NCI-H510A treated with DMSO at 0.1 percent for 48 hours (cell line): ENCODE measurements at regions not wholly inside any gene's neighbourhood (a gene's known extent, or its start where the extent isn't known, plus 50 kb on each side); places are given as distances from the start of the nearest gene placed in this dataset.
A peak's percentile ranks its signal among the peaks of the same experiment; 100 is the strongest.
"Not testable (repeated sequence)": the region's sequence is repeated elsewhere in the genome, so short reads cannot be mapped to it uniquely, and the experiment has no call there.

Experiments
- DNase-seq: peaks from one replicate; lab custom pipeline; 2025; lab: John Stamatoyannopoulos, UW

DNA sequence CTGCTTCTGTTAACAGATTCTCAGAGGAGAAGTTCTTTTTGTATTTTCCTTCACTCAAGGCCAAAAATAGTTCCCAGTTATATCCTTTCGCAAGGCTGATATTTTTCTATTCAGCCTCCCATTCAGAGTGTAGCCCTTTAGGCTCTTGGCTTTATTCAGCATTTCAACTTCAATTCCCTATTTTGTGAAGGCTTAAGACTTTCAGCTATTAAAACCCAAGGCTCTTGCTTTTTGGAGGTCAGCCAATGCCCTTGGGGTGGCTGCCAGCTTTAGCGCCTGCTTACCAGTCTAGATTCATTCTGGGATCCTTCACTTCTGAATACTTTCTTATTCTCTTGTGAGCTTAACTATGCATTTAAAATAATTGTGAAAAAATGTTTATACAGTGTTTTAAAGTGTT lies 57.3 kb upstream of the ADGRA3 start:
- DNase-seq: no peak

DNA sequence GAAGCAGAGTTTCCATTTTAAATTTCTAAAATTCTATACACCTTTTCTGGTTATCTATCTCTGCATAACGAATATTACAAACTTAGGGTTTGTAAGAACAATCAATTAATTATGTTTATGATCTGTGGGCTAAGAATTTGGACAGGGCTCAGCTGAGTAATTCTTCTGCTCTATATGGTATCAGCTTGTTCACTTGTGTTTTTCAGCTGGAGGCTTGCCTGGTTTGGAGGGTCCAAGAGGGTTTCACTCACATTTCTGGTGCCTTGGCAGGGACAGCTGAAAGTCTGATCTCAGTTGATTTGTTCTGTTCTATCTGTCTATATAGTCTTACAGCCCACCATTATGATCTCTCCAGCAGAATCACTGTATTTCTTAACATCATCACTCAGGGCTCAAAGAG lies 57.8 kb upstream of the ADGRA3 start:
- no peak for DNase-seq

- no peak for DNase-seq
Measured at GRCh38 chr4:22574424-22574823, 58.6 kb upstream of the ADGRA3 start.

GRCh38 chr4:22574880-22575279 lies 59.0 kb upstream of the ADGRA3 start:
- DNase-seq: no peak

DNA sequence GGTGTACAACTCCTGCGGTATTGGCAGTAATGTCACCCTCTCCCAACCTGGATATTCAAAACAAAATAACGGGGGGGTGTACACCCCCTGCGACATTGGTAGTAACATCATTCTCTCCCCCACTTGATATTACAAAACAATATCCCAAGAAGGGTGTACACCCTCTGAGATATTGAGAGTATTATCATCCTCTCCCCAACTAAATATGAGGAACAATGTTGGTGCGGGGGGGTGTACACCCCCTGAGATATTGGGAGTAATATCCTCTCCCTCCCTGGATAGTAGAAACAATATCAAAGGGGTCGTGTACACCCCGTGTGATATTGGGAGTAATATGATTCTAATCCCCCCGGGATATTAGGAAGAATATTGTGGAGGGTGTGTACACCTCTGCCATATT lies 71.4 kb upstream of the ADGRA3 start:
- no peak for DNase-seq

- no peak for DNase-seq
Measured at GRCh38 chr4:22593933-22594332, 78.1 kb upstream of the ADGRA3 start.

DNA sequence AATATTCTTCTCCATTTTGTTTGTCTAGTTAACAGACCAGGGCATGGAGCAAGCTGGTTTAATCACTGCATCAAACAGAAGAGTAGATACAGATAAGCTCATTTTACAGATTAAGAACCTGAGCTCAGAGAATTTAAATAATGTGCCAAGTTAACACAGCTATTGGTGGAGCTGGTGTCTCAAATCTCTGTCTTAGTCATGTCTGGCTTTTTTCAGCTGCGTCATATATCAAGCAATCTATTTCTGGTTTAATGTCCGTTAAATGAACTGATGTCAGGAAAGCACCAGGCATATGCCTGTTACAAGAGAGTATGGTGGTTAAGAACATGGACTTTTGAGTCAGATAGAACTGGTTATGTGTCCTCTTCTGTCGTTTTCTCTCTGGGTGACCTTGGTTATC lies 79.8 kb upstream of the ADGRA3 start:
- DNase-seq: no peak

DNA sequence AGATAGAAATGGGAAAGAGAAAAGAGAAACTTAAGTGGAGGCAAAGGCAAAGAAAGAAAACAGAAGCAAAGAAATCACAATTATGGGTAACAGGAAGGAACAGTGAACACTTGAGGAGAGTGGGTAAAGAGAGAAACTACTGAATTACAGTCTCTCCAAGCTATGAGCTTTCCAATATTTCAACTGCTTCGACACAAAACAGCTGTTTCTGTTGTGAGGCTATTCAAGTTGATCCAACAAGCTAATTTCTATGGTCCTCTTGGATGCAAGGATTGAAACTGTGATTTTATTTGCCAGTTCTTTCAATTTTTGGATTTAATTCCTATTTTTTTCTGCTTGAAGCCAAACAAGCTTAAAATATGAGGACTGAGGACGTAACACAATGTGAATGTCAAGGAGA lies 80.5 kb upstream of the ADGRA3 start:
- DNase-seq: no peak

DNA sequence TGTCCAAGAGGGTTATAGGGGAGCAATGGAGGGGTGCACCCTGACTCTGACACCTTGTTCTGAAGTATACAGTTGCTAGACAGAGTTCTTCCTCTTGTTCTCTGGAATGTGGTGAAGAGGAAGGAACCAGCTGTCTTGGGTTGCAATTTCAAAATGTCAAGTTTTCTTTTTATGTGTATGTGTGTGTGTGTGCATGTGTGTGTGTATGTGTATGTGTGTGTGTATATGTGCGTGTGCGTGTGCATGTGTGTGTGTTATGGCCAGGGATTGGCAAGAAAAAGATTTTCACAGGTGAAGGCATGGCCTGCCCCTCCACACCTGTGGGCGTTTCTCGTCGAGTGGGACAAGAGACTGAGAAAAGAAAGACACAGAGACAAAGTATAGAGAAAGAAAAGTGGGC lies 81.6 kb upstream of the ADGRA3 start:
- no peak for DNase-seq

DNA sequence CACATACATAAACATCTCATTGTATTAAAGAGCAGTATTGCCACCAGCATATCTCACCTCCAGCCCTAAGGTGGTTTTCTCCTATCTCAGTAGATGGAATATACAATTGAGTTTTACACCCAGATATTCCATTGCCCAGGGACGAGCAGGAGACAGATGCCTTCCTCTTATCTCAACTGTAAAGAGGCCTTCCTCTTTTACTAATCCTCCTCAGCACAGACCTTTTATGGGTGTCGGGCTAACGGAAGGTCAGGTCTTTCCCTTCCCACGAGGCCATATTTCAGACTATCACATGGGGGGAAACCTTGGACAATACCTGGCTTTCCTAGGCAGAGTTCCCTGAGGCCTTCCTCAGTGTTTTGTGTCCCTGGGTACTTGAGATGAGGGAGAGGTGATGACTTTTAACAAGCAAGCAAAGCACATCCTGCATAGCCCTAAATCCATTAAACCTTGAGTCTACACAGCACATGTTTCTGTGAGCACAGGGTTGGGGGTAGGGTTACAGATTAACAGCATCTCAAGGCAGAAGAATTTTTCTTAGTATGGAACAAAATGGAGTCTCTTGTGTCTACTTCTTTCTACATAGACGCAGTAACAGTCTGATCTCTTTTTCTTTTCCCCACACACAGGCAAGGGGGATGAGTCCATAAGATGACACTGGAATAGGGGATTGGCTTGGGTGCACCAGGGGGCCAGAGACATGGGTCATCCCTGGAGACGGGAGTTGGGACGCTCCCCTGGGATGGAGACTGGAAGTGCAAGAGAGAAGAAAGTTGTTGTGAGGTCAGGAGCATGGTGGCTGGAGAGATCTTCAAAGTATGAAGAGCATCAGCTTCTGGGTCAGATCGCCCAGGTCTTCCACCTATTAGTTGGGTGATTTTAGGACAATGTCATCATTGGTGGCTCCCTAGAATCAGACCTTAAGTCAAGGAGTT lies 82.5 kb upstream of the ADGRA3 start:
- not testable (repeated sequence) for DNase-seq

- DNase-seq: not testable (repeated sequence)
Measured at GRCh38 chr4:22599228-22599928, 83.5 kb upstream of the ADGRA3 start.

DNA sequence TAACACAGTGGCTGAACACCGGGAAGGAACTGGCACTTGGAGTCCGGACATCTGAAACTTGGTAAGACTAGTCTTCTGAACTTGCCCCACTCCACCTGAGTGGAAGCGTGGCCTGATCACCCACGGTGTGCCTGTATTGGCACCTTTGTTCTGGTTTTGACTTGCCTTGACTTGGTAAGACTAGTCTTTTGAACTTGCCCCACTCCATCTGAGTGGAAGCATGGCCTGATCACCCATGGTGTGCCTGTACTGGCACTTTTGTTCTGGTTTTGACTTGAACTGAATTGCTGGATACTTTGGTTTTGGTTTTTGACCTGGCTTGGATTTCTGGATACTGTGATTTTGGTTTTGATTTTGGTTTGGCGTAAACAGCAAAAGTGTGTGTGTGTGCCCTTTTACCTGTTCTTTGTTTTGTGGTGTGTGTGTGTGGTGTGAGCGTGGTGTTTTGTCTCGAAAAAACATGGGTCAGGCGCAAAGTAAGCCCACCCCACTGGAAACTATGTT lies 84.1 kb upstream of the ADGRA3 start:
- DNase-seq: not testable (repeated sequence)

- DNase-seq: not testable (repeated sequence)
Measured at GRCh38 chr4:22601638-22602037, 85.8 kb upstream of the ADGRA3 start.

DNA sequence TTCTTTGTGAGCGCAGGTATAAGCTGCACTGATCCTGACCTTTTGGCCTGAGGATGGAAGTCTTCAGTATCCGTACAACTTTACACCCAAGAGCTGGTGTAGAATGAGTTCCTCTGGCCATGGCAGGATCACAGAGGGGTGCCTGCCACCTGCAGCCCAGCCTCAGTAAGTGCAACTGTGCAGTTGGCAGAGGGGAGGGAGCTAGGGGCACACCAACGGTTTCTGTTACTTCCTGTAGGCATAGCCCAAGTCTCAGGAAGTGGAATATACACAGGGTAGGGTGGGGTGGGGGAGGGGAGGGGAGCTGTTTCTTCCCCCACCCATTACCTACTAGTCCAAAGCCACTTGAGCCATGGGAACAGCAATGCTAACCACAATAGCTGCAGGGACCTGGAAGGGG lies 85.4 kb upstream of the GBA3 start:
- peak; percentile 28 for DNase-seq

DNA sequence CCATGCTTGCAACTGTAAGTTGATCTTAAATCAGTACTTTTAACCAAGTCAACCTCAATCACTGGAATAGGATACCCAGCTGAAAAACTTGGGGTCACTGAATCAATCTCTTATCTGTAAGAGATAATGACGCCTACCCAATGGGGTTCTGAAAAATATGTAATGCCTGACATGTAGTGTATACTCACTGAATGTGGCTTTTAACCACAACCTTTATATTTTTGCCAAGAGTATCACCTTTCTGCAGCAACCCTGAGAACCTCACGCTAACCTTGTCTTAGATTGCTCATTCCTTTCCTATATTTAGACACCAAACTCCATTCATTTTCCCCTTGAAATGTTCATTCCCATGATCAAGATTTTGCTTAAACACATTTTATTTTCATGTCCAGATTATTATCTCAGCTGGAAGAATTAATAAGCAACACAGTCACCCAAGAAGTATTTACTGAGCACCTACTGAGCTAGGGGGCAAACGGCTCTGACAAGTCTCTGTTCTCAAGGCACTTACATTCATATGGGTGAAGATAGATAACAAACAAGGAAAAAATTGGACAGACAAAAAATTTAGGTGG lies 82.7 kb upstream of the GBA3 start:
- not testable (repeated sequence) for DNase-seq

GRCh38 chr4:22614114-22614513 lies 78.6 kb upstream of the GBA3 start:
- DNase-seq: no peak

DNA sequence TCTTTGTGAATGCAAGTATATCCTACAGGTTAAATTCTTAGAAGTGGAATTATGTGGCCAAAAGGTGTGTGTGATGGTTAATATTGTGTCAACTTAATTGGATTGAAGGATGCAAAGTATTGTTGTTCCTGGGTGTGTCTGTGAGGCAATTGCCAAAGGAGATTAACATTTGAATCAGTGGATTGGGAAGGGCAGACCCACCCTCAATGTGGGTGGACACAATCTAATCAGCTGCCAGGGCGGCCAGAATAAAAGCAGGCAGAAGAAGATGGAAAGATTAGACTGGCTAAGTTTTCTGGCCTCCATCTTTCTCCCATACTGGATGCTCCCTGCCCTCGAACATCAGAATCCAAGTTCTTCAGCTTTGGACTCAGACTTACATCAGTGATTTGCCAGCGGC lies 76.2 kb upstream of the GBA3 start:
- DNase-seq: no peak

GRCh38 chr4:22620144-22620543 lies 72.6 kb upstream of the GBA3 start:
- DNase-seq: not testable (repeated sequence)

GRCh38 chr4:22621970-22622369 lies 70.8 kb upstream of the GBA3 start:
- DNase-seq: not testable (repeated sequence)

- not testable (repeated sequence) for DNase-seq
Measured at GRCh38 chr4:22624002-22624401, 68.7 kb upstream of the GBA3 start.

DNA sequence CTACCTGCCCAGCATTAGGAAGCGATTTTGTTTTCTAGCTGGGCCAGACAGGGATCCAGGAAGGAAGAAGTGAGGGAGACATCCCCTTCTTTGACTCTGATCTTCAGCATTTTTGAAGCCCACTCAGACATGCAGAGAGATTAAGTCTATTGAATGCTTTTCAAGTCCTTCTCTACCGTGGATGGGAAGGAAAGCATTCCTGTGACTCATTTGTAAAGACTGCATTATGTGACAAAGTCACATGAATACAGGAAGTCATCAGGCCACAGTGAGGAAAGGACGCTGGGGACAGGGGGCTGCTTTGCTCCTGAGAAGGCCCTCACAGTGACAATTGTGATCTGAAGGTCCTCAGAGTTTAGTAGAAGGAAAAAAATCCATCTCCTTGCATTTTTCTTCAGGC lies 67.4 kb upstream of the GBA3 start:
- no peak for DNase-seq

- not testable (repeated sequence) for DNase-seq
Measured at GRCh38 chr4:22627851-22628250, 64.9 kb upstream of the GBA3 start.
